ENCODE measurements at regions not wholly inside any gene's neighbourhood (a gene's known extent, or its start where the extent isn't known, plus 50 kb on each side); places are given as distances from the start of the nearest gene placed in this dataset.

DNA sequence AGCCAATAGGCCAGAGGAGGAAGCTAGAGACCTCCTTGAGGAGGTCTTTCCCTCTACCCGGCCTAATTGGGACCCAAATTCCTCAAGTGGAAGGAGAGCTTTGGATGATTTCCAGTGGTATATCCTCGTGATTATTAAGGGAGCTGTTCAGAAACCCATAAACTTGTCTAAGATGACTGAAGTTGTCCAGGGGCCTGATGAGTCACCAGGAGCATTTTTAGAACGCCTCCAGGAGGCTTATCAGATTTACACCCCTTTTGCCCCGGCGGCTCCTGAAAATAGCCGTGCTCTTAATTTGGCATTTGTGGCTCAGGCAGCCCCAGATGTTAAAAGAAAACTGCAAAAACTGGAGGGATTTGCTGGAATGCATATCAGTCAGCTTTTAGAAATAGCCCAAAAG is 198.1 kb downstream of the ZNF486 start:
- TF ChIP-seq CTCF (IDR thresholded peaks at IDR 0.05): no peak
- TF ChIP-seq POLR2A (IDR thresholded peaks at IDR 0.05): no peak

Data from lower leg skin (tissue), 3 donors.